ENCODE measurements at regions not wholly inside any gene's neighbourhood (a gene's known extent, or its start where the extent isn't known, plus 50 kb on each side); places are given as distances from the start of the nearest gene placed in this dataset.

GRCh38 chr12:23282701-23283100, 657.7 kb downstream of the ETNK1 start:
- dilution Hi-C loops (cut with HindIII; ENCODE audit: low sequenced_read_pairs, unreplicated experiment), result no loop called here
- TF ChIP-seq RAD21 (IDR thresholded peaks at IDR 0.05; ENCODE audit: low read length), result no peak
- TF ChIP-seq POLR2A (IDR thresholded peaks at IDR 0.05; ENCODE audit: low read depth, low read length), result no peak
- no peak for TF ChIP-seq BHLHE40 (IDR thresholded peaks at IDR 0.05; ENCODE audit: low read depth, low read length)
- no peak for TF ChIP-seq MAZ (IDR thresholded peaks at IDR 0.05; ENCODE audit: borderline replicate concordance, low read depth, low read length)
- TF ChIP-seq CEBPB (IDR thresholded peaks at IDR 0.05; ENCODE audit: low read depth, low read length), result no peak
- no peak for TF ChIP-seq FOS (IDR thresholded peaks at IDR 0.05; ENCODE audit: low read depth, low read length)
- no peak for TF ChIP-seq SMC3 (IDR thresholded peaks at IDR 0.05; ENCODE audit: low read depth, low read length)
- TF ChIP-seq RCOR1 (IDR thresholded peaks at IDR 0.05; ENCODE audit: insufficient replicate concordance, low read length), result no peak
- TF ChIP-seq CHD1 (IDR thresholded peaks at IDR 0.05; ENCODE audit: low read depth, low read length), result no peak
- no peak for TF ChIP-seq MXI1 (IDR thresholded peaks at IDR 0.05; ENCODE audit: borderline replicate concordance, low read depth, low read length)
- no peak for TF ChIP-seq NFE2L2 (IDR thresholded peaks at IDR 0.05; ENCODE audit: low read depth, low read length)
- TF ChIP-seq, protein P1, sequence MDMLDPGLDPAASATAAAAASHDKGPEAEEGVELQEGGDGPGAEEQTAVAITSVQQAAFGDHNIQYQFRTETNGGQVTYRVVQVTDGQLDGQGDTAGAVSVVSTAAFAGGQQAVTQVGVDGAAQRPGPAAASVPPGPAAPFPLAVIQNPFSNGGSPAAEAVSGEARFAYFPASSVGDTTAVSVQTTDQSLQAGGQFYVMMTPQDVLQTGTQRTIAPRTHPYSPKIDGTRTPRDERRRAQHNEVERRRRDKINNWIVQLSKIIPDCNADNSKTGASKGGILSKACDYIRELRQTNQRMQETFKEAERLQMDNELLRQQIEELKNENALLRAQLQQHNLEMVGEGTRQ (IDR thresholded peaks at IDR 0.05; ENCODE audit: low read depth, low read length), result no peak
- TF ChIP-seq RFX5 (IDR thresholded peaks at IDR 0.05; ENCODE audit: low read depth, low read length), result no peak
- TF ChIP-seq, protein P2, sequence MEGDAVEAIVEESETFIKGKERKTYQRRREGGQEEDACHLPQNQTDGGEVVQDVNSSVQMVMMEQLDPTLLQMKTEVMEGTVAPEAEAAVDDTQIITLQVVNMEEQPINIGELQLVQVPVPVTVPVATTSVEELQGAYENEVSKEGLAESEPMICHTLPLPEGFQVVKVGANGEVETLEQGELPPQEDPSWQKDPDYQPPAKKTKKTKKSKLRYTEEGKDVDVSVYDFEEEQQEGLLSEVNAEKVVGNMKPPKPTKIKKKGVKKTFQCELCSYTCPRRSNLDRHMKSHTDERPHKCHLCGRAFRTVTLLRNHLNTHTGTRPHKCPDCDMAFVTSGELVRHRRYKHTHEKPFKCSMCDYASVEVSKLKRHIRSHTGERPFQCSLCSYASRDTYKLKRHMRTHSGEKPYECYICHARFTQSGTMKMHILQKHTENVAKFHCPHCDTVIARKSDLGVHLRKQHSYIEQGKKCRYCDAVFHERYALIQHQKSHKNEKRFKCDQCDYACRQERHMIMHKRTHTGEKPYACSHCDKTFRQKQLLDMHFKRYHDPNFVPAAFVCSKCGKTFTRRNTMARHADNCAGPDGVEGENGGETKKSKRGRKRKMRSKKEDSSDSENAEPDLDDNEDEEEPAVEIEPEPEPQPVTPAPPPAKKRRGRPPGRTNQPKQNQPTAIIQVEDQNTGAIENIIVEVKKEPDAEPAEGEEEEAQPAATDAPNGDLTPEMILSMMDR (conservative IDR thresholded peaks at IDR 0.05; ENCODE audit: low read depth, low read length), result no peak
- TF ChIP-seq MAFK (IDR thresholded peaks at IDR 0.05; ENCODE audit: low read depth, low read length), result no peak
- H4K20me1 ChIP-seq (ENCODE audit: insufficient read depth, low read length), result no peaks in the 10 kb centered on the region
- H3K4me3 ChIP-seq (ENCODE audit: insufficient read depth, low read depth, low read length), result no peak overlapping the region
- H2BK5ac ChIP-seq (ENCODE audit: low read depth, low read length, poor library complexity, severe bottlenecking), result no peak overlapping the region
- no peak overlapping the region for H2AK5ac ChIP-seq (ENCODE audit: low read depth, low read length)
- no peak overlapping the region for H3K9ac ChIP-seq (ENCODE audit: low read depth, low read length)
- no peak overlapping the region for H3K4me2 ChIP-seq (ENCODE audit: low read depth, low read length)
- no peak overlapping the region for H4K8ac ChIP-seq (ENCODE audit: low read depth in 2 of 2, low read length in 2 of 2)
- CTCF ChIA-PET, result no interaction called here
- no peak overlapping the region for H2BK120ac ChIP-seq (ENCODE audit: low read depth, low read length)
- intact Hi-C loops (cut with micrococcal nuclease), result no loop called here
- ATAC-seq (ENCODE audit: low read depth), result no peak
- H4K91ac ChIP-seq (ENCODE audit: insufficient read depth, low read depth, low read length), result no peak overlapping the region
- no peaks in the 10 kb centered on the region for H3K79me1 ChIP-seq (ENCODE audit: low read depth in 1 of 2, low read length in 2 of 2)
- H3K4ac ChIP-seq (ENCODE audit: low read depth, low read length), result no peak overlapping the region
- H3K36me3 ChIP-seq (ENCODE audit: control insufficient read depth, insufficient read depth, low read length), result no peaks in the 10 kb centered on the region
- no peaks in the 10 kb centered on the region for H3K9me1 ChIP-seq (ENCODE audit: insufficient read depth, low read length)
- H3K23ac ChIP-seq (ENCODE audit: low read depth, low read length), result no peak overlapping the region
- H3K56ac ChIP-seq (ENCODE audit: extremely low read depth, insufficient read depth, low read length), result no peak overlapping the region
- no peak overlapping the region for H2BK15ac ChIP-seq (ENCODE audit: low read depth, low read length)
- H2AK9ac ChIP-seq (replicated peaks; ENCODE audit: low read depth, low read length, poor library complexity), result no peak overlapping the region
- no peaks in the 10 kb centered on the region for H3K27me3 ChIP-seq (ENCODE audit: control insufficient read depth, insufficient read depth, low read length)
- 0 out of 2 replicates have a peak, but pooled peaks cover 2% of the 10 kb centered on the region for H3K9me3 ChIP-seq (ENCODE audit: control insufficient read depth, insufficient read depth, low read length)
- H2AFZ ChIP-seq (replicated peaks; ENCODE audit: low read length, poor library complexity), result no peak overlapping the region
- H3K4me1 ChIP-seq (ENCODE audit: control insufficient read depth, insufficient read depth, low read length), result no peaks in the 10 kb centered on the region
- POLR2A ChIA-PET (ENCODE audit: unreplicated experiment), result no interaction called here
- H3K27ac ChIP-seq (ENCODE audit: insufficient read depth, low read length), result no peak overlapping the region
- in situ Hi-C loops (cut with MboI; ENCODE audit: low sequenced_read_pairs), result no loop called here
- H2BK20ac ChIP-seq (ENCODE audit: low read depth, low read length), result no peak overlapping the region
- H3K18ac ChIP-seq (ENCODE audit: low read depth, low read length), result no peak overlapping the region
- no TSS peak for BruUV-seq (replicated peaks)
- no peak overlapping the region for H4K5ac ChIP-seq (ENCODE audit: low read depth, low read length)
- DNase-seq, result no peak
- H3K14ac ChIP-seq (replicated peaks; ENCODE audit: low read depth, low read length), result no peak overlapping the region
